CD4-positive, alpha-beta T cell treated with Interleukin-15 for 4 hours (primary cell): ENCODE measurements at regions not wholly inside any gene's neighbourhood (a gene's known extent, or its start where the extent isn't known, plus 50 kb on each side); places are given as distances from the start of the nearest gene placed in this dataset.

Experiments
- DNase-seq: peaks from one replicate; pipeline ENCODE4 v3.0.0-alpha.2; 2020; ENCODE audit warnings: low spot score

GRCh38 chr22:49659281-49659923 lies 168.3 kb downstream of the BRD1 start:
- no peak for DNase-seq

GRCh38 chr22:49658902-49659280 lies 168.8 kb downstream of the BRD1 start:
- DNase-seq = no peak

GRCh38 chr22:49657974-49658590 lies 169.6 kb downstream of the BRD1 start:
- DNase-seq = no peak

GRCh38 chr22:49657275-49657973 lies 170.2 kb downstream of the BRD1 start:
- DNase-seq = peak; percentile 81

GRCh38 chr22:49656883-49657274 lies 170.8 kb downstream of the BRD1 start:
- DNase-seq = peak; percentile 50

GRCh38 chr22:49656291-49656851 lies 171.3 kb downstream of the BRD1 start:
- no peak for DNase-seq

GRCh38 chr22:49655168-49655812 lies 172.4 kb downstream of the BRD1 start:
- DNase-seq = no peak

- no peak for DNase-seq
These were observed 177.1 kb downstream of the BRD1 start for GRCh38 chr22:49650336-49651241.

GRCh38 chr22:49649166-49650068 lies 178.3 kb downstream of the BRD1 start:
- DNase-seq = no peak

GRCh38 chr22:49648053-49648452 lies 179.6 kb downstream of the BRD1 start:
- no peak for DNase-seq

GRCh38 chr22:49647627-49648026 lies 180.0 kb downstream of the BRD1 start:
- DNase-seq = no peak

- DNase-seq = no peak
These were observed 180.8 kb downstream of the BRD1 start for GRCh38 chr22:49646876-49647275.

- DNase-seq = no peak
These were observed 181.7 kb downstream of the BRD1 start for GRCh38 chr22:49645791-49646550.

GRCh38 chr22:49645257-49645656 lies 182.4 kb downstream of the BRD1 start:
- no peak for DNase-seq

- no peak for DNase-seq
These were observed 183.7 kb downstream of the BRD1 start for GRCh38 chr22:49643998-49644397.

GRCh38 chr22:49643466-49643865 lies 184.2 kb downstream of the BRD1 start:
- no peak for DNase-seq

- DNase-seq = no peak
These were observed 184.9 kb downstream of the BRD1 start for GRCh38 chr22:49642741-49643140.

- DNase-seq = no peak
These were observed 185.3 kb downstream of the BRD1 start for GRCh38 chr22:49642331-49642730.

- no peak for DNase-seq
These were observed 185.8 kb downstream of the BRD1 start for GRCh38 chr22:49641770-49642313.
